Activated naive CD4-positive, alpha-beta T cell treated with anti-CD3 and anti-CD28 coated beads, Interleukin-2, amount 10 ng/mL, durations not matched to agents 7 days and 5 days (primary cell): ENCODE measurements at regions not wholly inside any gene's neighbourhood (a gene's known extent, or its start where the extent isn't known, plus 50 kb on each side); places are given as distances from the start of the nearest gene placed in this dataset.

Experiments
- CTCF ChIA-PET: fragments of 350-600 bp; sonication (Branson Sonifier 250); formaldehyde crosslinking; loops from one replicate; lab custom pipeline; 2021; ENCODE audit warnings: antibody characterized with exemption; lab: Charles Lee
- DNase-seq: peaks from one replicate; pipeline ENCODE4 v3.0.0-alpha.2; 2020
- H3K27ac Mint-ChIP-seq: one replicate; pipeline ENCODE4 v1.8.0; 2021; ENCODE audit warnings: mild to moderate bottlenecking, moderate library complexity, mixed read lengths
- H3K27me3 Mint-ChIP-seq: one replicate; pipeline ENCODE4 v1.8.0; 2021; ENCODE audit warnings: mild to moderate bottlenecking, mixed read lengths
- H3K36me3 Mint-ChIP-seq: one replicate; pipeline ENCODE4 v1.8.0; 2021; ENCODE audit warnings: mixed read lengths
- H3K4me1 Mint-ChIP-seq: one replicate; pipeline ENCODE4 v1.8.0; 2021; ENCODE audit warnings: mixed read lengths
- H3K4me3 Mint-ChIP-seq: one replicate; pipeline ENCODE4 v1.8.0; 2021; ENCODE audit warnings: mild to moderate bottlenecking, moderate library complexity, mixed read lengths
- H3K9me3 Mint-ChIP-seq: one replicate; pipeline ENCODE4 v1.8.0; 2021; ENCODE audit warnings: mixed read lengths

DNA sequence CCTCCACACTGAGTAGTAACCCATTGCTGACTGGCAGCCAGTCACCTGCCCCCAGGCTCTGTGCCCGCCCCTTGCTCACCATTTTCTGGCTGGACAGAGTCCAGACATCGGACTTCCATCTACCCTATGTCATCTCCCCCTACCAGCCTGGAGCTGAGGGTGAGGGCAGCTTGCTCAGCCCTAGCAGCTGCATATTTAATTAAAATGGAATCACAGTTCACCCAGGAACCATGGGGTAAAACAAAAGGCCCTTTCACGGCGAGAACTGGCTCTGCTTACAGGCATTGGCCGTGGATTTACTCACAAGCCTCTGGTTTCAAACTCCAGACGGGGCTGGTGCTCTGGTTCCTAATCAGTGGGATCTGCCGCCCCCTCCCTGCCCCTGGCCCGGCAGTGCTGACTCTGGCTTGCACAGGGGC is 94.9 kb upstream of the ATP2B2 start:
- no peak overlapping the region for H3K4me3 Mint-ChIP-seq
- peaks cover 37% of the 10 kb centered on the region for H3K4me1 Mint-ChIP-seq
- H3K27ac Mint-ChIP-seq, result no peak overlapping the region

DNA sequence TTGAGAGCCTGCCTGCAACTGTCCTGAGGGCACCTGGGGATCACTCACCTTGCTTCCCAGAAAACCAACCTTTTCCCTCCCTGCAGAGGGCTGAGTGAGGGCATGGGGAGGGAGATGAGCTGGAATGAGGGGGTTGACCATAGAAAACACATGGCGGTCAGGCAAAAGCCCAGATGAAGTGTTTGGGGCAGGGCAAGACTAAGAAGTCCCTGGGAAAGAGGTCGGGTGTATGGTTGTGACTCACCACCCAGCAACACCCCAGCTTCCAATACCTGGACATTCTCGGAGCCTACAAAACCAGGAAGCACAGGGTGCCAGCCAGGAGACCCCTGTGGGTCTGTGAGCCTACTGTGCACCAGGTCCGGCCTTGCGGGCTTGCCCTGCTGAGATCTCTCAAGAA is 95.3 kb upstream of the ATP2B2 start:
- no peak overlapping the region for H3K27ac Mint-ChIP-seq
- H3K4me3 Mint-ChIP-seq, result no peak overlapping the region
- peaks cover 68% of the 10 kb centered on the region for H3K27me3 Mint-ChIP-seq
- peaks cover 37% of the 10 kb centered on the region for H3K4me1 Mint-ChIP-seq
- H3K36me3 Mint-ChIP-seq, result no peaks in the 10 kb centered on the region
- no peak for DNase-seq
- no peaks in the 10 kb centered on the region for H3K9me3 Mint-ChIP-seq
- CTCF ChIA-PET, result no interaction called here

More for the DNA sequence above, 94.9 kb upstream of the ATP2B2 start:
- CTCF ChIA-PET, result no interaction called here
- Mint-ChIP-seq H3K9me3 (no peaks in the 10 kb centered on the region), H3K27me3 (peaks cover 68% of the 10 kb centered on the region), H3K36me3 (no peaks in the 10 kb centered on the region)
- DNase-seq, result no peak

DNA sequence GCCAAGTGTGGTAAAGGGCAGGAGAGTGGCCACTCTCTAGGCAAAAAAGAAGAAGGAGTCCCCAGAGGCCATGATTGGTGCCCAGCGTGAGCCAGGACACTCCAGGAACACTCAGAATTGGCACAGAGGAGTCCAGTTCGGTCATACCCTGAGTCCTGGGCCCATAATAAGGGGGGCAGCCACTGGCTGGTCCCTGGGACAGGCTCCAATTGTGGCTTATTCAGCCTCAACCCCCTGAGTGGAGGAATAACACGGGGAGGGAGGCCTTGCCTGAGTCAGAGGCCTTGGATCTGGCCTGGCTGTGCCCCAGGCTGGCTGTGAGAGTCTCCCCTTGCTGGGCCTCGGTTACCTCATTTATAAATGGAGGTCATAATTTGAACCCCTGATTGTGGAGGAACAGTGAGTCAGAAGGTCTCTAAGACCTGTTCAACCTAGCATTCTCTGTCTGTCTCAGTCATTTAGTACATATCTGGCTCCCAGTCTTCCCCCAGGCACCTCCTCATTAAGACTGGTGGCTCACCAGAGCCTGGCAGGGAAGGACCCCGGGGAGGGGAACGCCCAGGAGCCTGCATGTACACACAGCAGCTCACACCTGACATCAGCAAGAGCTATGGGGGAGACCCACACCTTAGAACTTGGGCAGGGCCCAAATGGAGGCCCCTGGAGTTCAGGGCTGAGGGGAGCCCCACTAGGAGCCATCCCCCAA is 95.9 kb upstream of the ATP2B2 start:
- CTCF ChIA-PET, result no interaction called here
- no peaks in the 10 kb centered on the region for H3K36me3 Mint-ChIP-seq

DNA sequence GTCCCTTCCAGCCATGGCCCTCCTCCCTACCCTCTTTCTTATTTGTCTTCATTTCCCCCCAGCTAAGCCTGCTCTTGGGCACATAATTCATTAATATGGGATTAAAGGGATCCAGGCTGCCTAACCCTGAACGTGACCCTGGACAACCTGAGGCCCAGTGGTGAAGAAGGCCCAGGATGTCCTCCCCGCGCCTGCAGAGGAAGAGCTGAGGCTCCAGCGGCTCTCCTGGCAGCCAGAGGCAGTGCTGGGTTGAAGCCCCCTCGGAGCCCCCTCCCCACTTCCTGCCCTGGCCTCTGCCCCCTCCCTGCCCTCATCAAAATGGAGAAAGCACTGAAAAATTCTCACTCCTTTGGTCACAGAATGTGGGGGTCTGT is 96.5 kb upstream of the ATP2B2 start:
- DNase-seq, result no peak
- Mint-ChIP-seq H3K36me3 (no peaks in the 10 kb centered on the region), H3K27me3 (peaks cover 70% of the 10 kb centered on the region), H3K4me3 (no peak overlapping the region), H3K27ac (no peak overlapping the region), H3K4me1 (peaks cover 37% of the 10 kb centered on the region), H3K9me3 (no peaks in the 10 kb centered on the region)
- CTCF ChIA-PET, result no interaction called here

More for the DNA sequence above, 95.9 kb upstream of the ATP2B2 start:
- H3K9me3 Mint-ChIP-seq, result no peaks in the 10 kb centered on the region
- H3K4me3 Mint-ChIP-seq, result no peak overlapping the region
- H3K27ac Mint-ChIP-seq, result no peak overlapping the region
- DNase-seq, result no peak
- peaks cover 68% of the 10 kb centered on the region for H3K27me3 Mint-ChIP-seq
- peaks cover 37% of the 10 kb centered on the region for H3K4me1 Mint-ChIP-seq

DNA sequence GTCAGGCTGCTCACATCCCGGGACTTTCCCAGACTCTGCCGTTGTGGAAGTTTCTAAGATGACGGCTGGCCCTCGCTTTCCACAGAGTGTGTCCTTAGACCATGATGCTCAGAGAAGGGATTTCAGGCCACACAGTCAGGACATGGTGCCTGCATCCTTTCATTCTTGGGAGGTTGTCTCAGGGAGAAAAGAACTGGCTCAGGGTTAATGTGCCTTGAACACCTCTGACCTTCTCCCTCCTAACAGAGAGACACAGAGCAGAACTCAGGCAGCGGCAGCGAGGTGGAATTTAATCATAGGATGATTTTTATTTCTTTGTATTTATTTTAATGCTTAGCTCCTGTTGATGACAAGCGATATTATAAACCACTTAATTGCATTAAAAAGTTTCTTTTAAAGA is 96.9 kb upstream of the ATP2B2 start:
- Mint-ChIP-seq H3K4me1 (peaks cover 37% of the 10 kb centered on the region), H3K27me3 (peaks cover 70% of the 10 kb centered on the region), H3K27ac (peak overlapping the region; percentile 38), H3K9me3 (no peaks in the 10 kb centered on the region), H3K4me3 (no peak overlapping the region), H3K36me3 (no peaks in the 10 kb centered on the region)
- DNase-seq, result no peak
- CTCF ChIA-PET, result no interaction called here

DNA sequence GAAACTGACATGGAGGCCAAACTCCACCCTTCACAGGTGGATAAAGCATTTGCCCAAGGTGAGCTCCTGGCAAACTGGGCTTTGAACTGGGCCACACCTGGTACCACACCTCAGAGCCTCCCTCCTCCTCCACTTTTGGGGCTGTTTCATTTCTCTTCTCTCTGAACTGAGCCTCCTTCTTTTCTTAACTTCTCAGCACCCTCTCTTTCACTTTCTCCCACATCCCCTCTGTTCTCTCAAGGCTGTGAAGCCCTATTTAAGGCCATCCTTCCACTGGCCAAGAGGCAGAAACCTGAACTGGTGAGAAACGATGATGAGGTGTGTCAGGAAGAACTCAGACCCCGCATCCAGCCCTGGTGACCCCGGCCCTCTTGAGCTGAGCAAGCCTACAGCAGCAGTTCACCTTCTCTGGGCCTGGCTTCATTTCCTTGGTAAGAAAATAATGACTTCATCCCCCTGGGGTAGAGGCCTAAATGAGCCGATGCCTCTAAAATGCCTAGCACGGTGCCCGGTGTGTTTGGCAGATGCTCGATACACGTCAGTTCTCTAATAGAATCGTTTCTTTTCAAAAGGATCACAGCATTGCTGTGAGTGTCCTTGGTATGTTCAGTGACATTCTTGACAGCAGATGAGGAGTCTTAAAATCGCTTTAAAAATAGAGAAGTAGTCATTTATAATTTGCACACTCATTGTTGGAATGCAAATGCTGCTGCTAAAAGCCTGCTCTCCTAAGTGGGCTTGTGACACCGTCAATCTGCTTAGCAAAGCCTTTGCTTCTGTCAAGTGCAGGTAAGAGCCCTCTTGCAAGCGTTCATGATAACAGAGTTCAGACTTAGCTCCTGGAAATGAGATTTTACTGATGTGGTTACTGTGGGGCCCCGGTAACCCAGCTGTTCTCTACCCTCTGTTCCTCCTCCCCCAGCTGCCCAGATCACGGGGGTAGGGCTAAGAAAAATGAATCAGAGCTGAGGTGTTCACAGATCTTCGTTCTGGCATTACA is 97.7 kb upstream of the ATP2B2 start:
- Mint-ChIP-seq H3K27me3 (peaks cover 76% of the 10 kb centered on the region), H3K4me3 (peak overlapping the region; percentile 10), H3K36me3 (no peaks in the 10 kb centered on the region), H3K27ac (peak overlapping the region; percentile 80), H3K4me1 (peaks cover 37% of the 10 kb centered on the region), H3K9me3 (no peaks in the 10 kb centered on the region)
- peak; percentile 82 for DNase-seq
- CTCF ChIA-PET, result interaction anchor here (0.8 kb wide), 1 partner anchor 74 kb away, joined by 3 read pairs; no protein-coding TSS in a partner anchor

DNA sequence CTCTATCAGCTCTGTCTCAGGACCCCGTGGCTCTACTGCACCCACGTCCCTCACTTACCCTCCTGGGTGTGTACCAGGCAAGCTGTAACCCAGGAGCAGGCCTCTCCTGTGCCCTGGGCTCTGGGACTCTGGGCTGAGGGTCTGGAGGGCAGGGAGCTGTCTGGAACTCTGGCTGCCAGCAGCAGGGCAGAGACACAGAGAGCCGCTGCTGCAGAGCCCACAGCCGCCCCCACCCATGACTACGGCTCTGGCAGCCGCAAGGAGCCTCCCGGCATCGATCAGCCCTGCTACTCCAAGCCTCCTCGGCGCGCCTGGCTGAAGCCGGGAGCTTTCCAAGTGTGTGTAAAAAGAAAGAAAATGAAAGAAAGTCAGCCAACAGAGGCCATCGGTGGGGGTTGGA is 103.7 kb upstream of the ATP2B2 start:
- no peak overlapping the region for H3K27ac Mint-ChIP-seq
- H3K36me3 Mint-ChIP-seq, result no peaks in the 10 kb centered on the region
- H3K9me3 Mint-ChIP-seq, result peaks cover 19% of the 10 kb centered on the region
- peaks cover 9% of the 10 kb centered on the region for H3K4me1 Mint-ChIP-seq
- no peak overlapping the region for H3K4me3 Mint-ChIP-seq
- CTCF ChIA-PET, result no interaction called here
- no peak for DNase-seq
- peaks cover 76% of the 10 kb centered on the region for H3K27me3 Mint-ChIP-seq

DNA sequence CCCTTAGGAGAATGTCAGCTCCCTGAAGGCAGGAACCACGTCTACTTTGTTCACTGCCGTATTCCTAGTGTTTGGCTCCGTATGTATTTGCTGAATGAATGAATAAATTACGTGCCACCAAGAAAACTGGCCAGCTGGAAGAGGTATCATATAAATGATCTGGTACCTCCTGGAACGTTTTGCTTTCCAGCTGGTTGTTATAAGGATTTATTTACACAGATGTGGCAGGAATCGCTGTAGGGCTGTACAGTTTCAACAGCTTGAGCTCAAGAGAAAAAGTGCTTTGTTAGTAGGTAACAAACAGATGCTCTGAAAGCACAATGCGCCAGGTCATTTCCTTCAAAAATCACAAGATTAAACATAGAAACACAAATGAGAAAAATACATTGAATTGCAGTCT is 108.8 kb upstream of the ATP2B2 start:
- H3K27me3 Mint-ChIP-seq, result peaks cover 40% of the 10 kb centered on the region
- H3K4me1 Mint-ChIP-seq, result no peaks in the 10 kb centered on the region
- DNase-seq, result no peak
- H3K36me3 Mint-ChIP-seq, result no peaks in the 10 kb centered on the region
- peaks cover 19% of the 10 kb centered on the region for H3K9me3 Mint-ChIP-seq
- no peak overlapping the region for H3K4me3 Mint-ChIP-seq
- H3K27ac Mint-ChIP-seq, result no peak overlapping the region
- CTCF ChIA-PET, result no interaction called here

DNA sequence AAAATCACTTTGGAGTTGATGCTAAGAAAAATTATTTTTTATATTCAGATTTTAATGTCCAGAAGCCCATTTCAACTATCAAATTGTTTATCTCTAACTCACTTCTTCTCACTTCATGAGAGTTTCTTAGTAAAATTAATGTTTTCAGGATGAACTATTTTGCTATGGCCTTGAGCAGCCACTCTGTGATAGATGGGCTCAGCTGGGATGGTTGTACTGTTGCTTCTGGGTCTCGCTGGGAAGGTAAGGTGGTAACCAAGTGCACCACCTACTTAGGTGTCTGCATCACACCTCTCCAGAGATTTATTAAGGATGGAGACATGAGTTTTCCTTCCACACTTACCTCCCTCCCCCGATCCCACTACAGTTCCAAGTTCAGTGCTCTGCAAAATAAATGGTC is 110.3 kb upstream of the ATP2B2 start:
- Mint-ChIP-seq H3K4me3 (no peak overlapping the region), H3K4me1 (no peaks in the 10 kb centered on the region), H3K36me3 (no peaks in the 10 kb centered on the region), H3K27me3 (peaks cover 38% of the 10 kb centered on the region), H3K9me3 (peaks cover 19% of the 10 kb centered on the region), H3K27ac (no peak overlapping the region)
- CTCF ChIA-PET, result no interaction called here
- no peak for DNase-seq

DNA sequence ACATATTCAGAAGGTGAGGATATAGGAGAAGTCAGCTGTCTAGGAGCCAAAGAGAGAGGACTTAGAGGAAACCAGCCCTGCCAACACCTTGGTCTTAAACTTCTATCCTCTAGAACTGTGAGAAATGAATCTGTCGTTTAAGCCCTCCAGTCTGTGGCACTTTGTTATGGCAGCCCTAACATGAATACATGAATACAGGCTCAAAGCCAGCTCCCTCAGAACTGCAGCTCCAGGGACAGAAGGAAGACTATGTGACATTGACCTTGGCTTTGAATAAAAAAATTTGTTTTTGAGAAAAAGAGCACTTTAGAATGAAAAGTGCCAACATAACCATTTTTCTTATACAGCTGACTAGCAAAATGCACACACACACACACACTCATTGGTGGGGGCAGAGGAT is 110.9 kb upstream of the ATP2B2 start:
- CTCF ChIA-PET, result no interaction called here
- H3K36me3 Mint-ChIP-seq, result no peaks in the 10 kb centered on the region
- DNase-seq, result no peak
- H3K27me3 Mint-ChIP-seq, result peaks cover 43% of the 10 kb centered on the region
- peaks cover 19% of the 10 kb centered on the region for H3K9me3 Mint-ChIP-seq
- no peaks in the 10 kb centered on the region for H3K4me1 Mint-ChIP-seq
- no peak overlapping the region for H3K4me3 Mint-ChIP-seq
- H3K27ac Mint-ChIP-seq, result no peak overlapping the region

DNA sequence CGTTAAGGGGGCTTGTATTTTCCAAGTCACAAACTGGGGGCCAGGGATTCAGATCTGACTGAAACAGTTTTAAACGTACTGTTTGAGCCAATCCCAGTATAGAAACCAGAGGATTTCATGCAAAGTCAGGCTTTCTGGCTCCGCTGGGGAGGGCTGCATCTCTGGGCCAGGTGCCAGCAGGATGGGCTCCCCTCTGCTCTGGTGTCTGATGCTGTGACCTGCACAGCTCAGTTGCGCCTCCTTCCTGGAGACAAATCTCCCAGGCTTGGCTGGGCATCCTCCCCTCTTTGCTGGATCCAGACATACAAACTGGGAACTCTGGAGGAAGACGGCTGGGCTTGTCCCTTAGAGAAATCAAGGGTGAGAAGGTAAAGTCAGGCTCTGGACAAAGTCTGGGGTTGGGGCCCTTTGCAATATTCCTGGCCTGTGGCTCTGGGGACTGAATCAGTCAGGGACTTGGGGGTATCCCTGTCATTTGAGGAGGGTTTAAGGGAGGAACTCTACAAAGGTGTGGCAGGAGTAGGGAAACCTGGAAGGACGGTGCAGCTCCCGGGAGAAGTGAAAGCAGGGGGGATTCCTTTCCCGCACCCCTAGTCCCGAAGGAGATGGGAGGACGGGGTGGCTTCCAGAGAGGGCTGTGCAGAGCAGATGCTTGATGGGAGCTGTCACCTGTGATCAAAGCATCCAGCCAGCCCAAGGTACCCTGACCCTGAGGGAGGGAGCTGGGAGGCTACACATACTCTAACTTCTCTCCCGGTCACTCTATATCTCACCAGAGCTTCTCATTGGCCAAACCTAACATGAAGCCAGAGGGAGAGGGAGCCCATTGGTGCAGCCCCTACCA is 114.8 kb upstream of the ATP2B2 start:
- DNase-seq, result no peak
- H3K27me3 Mint-ChIP-seq, result peaks cover 31% of the 10 kb centered on the region
- H3K9me3 Mint-ChIP-seq, result no peaks in the 10 kb centered on the region
- H3K4me1 Mint-ChIP-seq, result no peaks in the 10 kb centered on the region
- no peak overlapping the region for H3K4me3 Mint-ChIP-seq
- H3K36me3 Mint-ChIP-seq, result no peaks in the 10 kb centered on the region
- CTCF ChIA-PET, result no interaction called here
- no peak overlapping the region for H3K27ac Mint-ChIP-seq

DNA sequence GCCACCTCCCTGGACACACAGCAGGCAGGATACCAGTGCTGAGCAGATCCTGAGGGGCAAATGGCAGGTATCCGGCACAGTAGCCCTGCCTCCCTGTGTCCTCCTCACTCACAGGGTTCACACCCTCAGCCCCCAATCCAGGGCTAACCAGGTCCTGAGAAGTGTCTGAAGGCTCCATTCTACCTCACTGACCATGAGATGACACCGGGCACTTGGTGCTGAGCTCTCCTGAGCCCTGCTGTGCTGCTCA is 115.4 kb upstream of the ATP2B2 start:
- Mint-ChIP-seq H3K4me3 (no peak overlapping the region), H3K27me3 (peaks cover 34% of the 10 kb centered on the region), H3K4me1 (no peaks in the 10 kb centered on the region), H3K9me3 (no peaks in the 10 kb centered on the region), H3K36me3 (no peaks in the 10 kb centered on the region), H3K27ac (no peak overlapping the region)
- CTCF ChIA-PET, result no interaction called here
- no peak for DNase-seq

DNA sequence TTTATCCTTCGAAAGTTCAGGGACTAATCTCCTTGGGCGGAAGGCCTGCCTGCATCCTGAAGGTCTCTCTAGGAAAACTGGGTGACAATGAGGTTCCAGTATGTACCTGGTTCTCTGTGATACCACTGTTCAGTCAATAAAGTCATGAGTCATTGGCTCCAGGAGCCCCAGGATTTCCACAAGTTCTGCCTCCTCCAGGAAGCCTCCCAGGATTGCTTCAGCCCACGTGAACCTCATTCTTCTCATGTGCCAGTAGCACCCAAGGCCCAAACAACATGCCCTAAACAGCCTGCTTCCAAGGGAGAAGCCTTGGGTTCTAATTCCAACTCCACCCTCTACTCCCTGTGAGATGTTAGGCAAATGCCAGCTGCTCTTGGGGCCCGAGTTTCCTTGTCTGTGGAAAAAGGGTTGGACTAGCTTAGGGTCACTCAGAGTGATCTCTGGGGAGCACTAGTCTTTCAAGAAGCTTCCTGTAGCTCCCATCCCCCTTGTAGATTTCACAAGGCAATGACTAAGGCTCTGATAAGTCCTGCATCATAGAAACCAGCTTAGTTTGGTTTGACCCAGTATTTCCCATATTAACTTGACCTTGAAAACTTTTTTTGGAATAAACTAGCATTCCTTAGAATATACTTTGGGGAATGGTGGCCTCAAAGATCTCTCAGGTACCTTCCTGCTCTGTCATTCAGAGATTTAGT is 118.3 kb upstream of the ATP2B2 start:
- CTCF ChIA-PET, result no interaction called here
- Mint-ChIP-seq H3K27ac (no peak overlapping the region), H3K4me3 (no peak overlapping the region), H3K9me3 (no peaks in the 10 kb centered on the region), H3K36me3 (no peaks in the 10 kb centered on the region), H3K27me3 (peaks cover 28% of the 10 kb centered on the region), H3K4me1 (no peaks in the 10 kb centered on the region)
- DNase-seq, result no peak

DNA sequence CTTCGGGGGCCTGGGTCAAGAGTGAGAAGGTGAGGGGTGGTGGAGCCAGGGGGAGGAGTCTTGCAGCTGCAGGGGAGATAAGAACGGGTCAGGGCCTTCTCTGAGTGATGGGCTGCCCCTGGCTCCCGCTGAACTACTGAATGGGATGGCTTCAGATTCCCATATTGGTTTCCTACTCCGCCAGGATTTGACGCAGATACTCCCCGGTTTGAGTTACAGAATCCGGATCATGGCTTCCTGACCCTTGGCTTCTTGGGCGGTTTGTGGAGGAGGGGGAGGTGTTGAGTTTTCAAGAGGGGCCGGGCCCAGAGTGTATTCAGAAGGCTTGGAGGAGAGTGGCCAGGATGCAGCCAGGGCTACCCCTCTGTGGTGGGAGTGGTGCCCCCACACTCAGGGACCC is 119.9 kb upstream of the ATP2B2 start:
- Mint-ChIP-seq H3K27me3 (peaks cover 20% of the 10 kb centered on the region), H3K9me3 (no peaks in the 10 kb centered on the region), H3K4me1 (no peaks in the 10 kb centered on the region), H3K27ac (no peak overlapping the region), H3K4me3 (no peak overlapping the region), H3K36me3 (no peaks in the 10 kb centered on the region)
- DNase-seq, result no peak
- CTCF ChIA-PET, result no interaction called here
